Fibroblast of lung (primary cell): ENCODE measurements at regions not wholly inside any gene's neighbourhood (a gene's known extent, or its start where the extent isn't known, plus 50 kb on each side); places are given as distances from the start of the nearest gene placed in this dataset.

Source experiments
- DNase-seq, 2 donors: peaks; one replicate each; pipeline versions ENCODE4 v3.0.0 to v3.0.0-alpha.2; 2010; ENCODE audit warnings: low read depth in 2 of 2
- H2AFZ ChIP-seq: 2 replicates; pipeline ENCODE4 v1.5.1; 2012; ENCODE audit warnings: low read length, control low read depth, inconsistent platforms
- H3K27ac ChIP-seq: 2 replicates; pipeline ENCODE4 v1.5.1; 2011; ENCODE audit warnings: low read length, control low read depth; ENCODE audit not compliant: insufficient read depth
- H3K27me3 ChIP-seq: 2 replicates; pipeline ENCODE4 v1.5.1; 2011; ENCODE audit warnings: mild to moderate bottlenecking, low read length; ENCODE audit not compliant: control insufficient read depth, insufficient read depth
- H3K36me3 ChIP-seq: 2 replicates; pipeline ENCODE4 v1.5.1; 2011; ENCODE audit warnings: low read length; ENCODE audit not compliant: control insufficient read depth, insufficient read depth
- H3K4me1 ChIP-seq: 2 replicates; pipeline ENCODE4 v1.5.1; 2011; ENCODE audit warnings: low read length; ENCODE audit not compliant: control insufficient read depth, insufficient read depth; ENCODE audit errors: extremely low read depth
- H3K4me2 ChIP-seq: 2 replicates; pipeline ENCODE4 v1.5.1; 2011; ENCODE audit warnings: low read length, control low read depth; ENCODE audit not compliant: insufficient read depth; ENCODE audit errors: extremely low read depth
- H3K4me3 ChIP-seq, 4 experiments: fragments of 200-600 bp in 1 of 4; sonication (generic) in 1 of 4; replicated peaks in 1 of 4; 2 replicates each; pipeline ENCODE4 v1.5.1; 2011 to 2016; ENCODE audit warnings: low read length in 4 of 4, low read depth in 3 of 4, mild to moderate bottlenecking in 3 of 4, control low read depth in 2 of 4, inconsistent platforms in 1 of 4, mixed read lengths in 1 of 4; ENCODE audit not compliant: insufficient read depth in 1 of 4; ENCODE audit errors: control extremely low read depth in 1 of 4
- H3K79me2 ChIP-seq: 2 replicates; pipeline ENCODE4 v1.5.1; 2012; ENCODE audit warnings: mild to moderate bottlenecking, low read length, inconsistent platforms; ENCODE audit not compliant: control insufficient read depth, insufficient read depth
- H3K9ac ChIP-seq: 2 replicates; pipeline ENCODE4 v1.5.1; 2011; ENCODE audit warnings: mild to moderate bottlenecking, low read length, control low read depth; ENCODE audit not compliant: insufficient read depth
- H3K9me3 ChIP-seq: 2 replicates; pipeline ENCODE4 v1.5.1; 2012; ENCODE audit warnings: low read depth, low read length; ENCODE audit not compliant: control insufficient read depth, insufficient read depth
- H4K20me1 ChIP-seq: 2 replicates; pipeline ENCODE4 v1.5.1; 2011; ENCODE audit warnings: low read length; ENCODE audit not compliant: control insufficient read depth, insufficient read depth; ENCODE audit errors: extremely low read depth
- EZH2 ChIP-seq: IDR thresholded peaks from 2 replicates; pipeline ENCODE4 v1.5.1; 2012; ENCODE audit warnings: low read length, control low read depth, mild to moderate bottlenecking; ENCODE audit errors: missing control alignments
- TF ChIP-seq, protein P1 (sequence below), 2 donors: IDR thresholded peaks in 1 of 2; conservative IDR thresholded peaks in 1 of 2; 1 replicate in 1 of 2; 2 replicates in 1 of 2; pipeline ENCODE4 v1.5.1; 2011 to 2012; ENCODE audit warnings: low read length in 2 of 2, control low read depth in 1 of 2, inconsistent platforms in 1 of 2, low read depth in 1 of 2, mild to moderate bottlenecking in 1 of 2

DNA sequence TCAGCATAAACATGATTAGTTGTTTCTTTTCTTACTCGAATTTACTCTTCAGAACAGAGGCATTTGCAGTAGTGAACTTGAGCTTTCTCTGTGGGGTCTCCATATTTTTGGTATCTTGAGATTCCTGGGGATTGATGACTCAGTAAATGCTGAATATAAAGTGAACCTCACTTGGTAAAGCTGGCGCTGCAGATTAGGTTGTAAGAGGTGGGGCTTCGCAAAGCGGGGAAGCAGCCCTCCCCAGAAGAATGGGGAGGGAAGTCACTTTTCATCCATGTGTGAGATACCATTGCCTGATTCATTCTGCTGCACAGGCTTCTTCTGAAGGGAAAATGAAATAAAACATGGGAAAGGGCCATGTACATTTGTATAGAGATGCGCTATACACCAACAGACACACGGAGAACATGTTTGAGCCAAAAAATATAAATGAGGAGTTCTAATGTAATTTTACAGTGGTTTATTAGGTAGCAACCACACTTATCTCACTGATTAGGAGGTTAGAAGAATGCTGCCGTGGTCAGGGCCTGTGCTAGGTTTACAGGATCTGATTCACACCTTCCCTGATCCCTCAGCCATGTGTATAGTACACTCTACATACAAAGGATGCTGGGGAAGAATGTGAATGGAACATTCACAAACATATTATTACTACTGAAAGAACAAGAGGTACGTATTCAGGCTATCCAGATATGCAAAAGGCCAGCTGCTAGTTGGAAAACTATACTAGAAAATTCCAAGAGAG is 63.5 kb downstream of the DNTTIP2 start:
- Histone ChIP-seq H3K9ac (no peak overlapping the region), H3K4me3 (no peak overlapping the region), H3K9me3 (no peaks in the 10 kb centered on the region), H4K20me1 (no peaks in the 10 kb centered on the region), H3K4me2 (no peak overlapping the region), H2AFZ (no peak overlapping the region), H3K4me1 (peaks cover 15% of the 10 kb centered on the region), H3K27ac (no peak overlapping the region), H3K79me2 (no peaks in the 10 kb centered on the region), H3K36me3 (no peaks in the 10 kb centered on the region), H3K27me3 (no peaks in the 10 kb centered on the region)
- TF ChIP-seq, protein P1, sequence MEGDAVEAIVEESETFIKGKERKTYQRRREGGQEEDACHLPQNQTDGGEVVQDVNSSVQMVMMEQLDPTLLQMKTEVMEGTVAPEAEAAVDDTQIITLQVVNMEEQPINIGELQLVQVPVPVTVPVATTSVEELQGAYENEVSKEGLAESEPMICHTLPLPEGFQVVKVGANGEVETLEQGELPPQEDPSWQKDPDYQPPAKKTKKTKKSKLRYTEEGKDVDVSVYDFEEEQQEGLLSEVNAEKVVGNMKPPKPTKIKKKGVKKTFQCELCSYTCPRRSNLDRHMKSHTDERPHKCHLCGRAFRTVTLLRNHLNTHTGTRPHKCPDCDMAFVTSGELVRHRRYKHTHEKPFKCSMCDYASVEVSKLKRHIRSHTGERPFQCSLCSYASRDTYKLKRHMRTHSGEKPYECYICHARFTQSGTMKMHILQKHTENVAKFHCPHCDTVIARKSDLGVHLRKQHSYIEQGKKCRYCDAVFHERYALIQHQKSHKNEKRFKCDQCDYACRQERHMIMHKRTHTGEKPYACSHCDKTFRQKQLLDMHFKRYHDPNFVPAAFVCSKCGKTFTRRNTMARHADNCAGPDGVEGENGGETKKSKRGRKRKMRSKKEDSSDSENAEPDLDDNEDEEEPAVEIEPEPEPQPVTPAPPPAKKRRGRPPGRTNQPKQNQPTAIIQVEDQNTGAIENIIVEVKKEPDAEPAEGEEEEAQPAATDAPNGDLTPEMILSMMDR (conservative IDR thresholded peaks at IDR 0.05 in 1 of 2, IDR thresholded peaks at IDR 0.05 in 1 of 2; ENCODE audit: low read depth in 1 of 2, low read length in 2 of 2): no peak
- no peak for TF ChIP-seq EZH2
- DNase-seq: peak in 1 of 2 donors; percentile 81

DNA sequence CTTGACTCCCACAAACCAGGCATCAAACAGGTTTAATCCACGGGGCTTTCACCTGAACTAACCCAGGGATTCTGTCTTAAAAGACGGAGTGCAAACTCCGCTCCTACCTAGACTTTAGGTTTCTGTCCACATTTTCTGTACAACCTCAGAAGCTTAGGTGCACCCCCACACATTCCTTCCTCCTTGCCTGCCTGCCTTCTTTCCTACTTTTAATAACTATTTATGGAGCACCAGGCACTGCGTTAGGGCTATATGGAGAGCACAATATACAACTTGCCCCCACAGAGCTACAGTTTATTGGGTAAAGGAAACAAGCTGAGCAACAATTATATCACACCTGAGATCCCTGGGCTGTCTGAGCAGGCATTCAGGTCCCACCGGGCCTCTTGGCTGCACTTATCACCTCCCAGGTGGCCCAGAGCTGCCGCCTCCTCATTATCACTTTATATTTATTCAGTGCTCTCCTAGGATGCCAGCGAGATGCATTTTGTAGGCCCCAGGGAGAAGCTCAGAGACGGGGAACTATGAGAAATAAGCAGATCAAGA is 64.1 kb downstream of the DNTTIP2 start:
- Histone ChIP-seq H3K4me2 (no peak overlapping the region), H3K27me3 (no peaks in the 10 kb centered on the region), H4K20me1 (no peaks in the 10 kb centered on the region), H2AFZ (no peak overlapping the region), H3K36me3 (no peaks in the 10 kb centered on the region), H3K9ac (no peak overlapping the region), H3K27ac (no peak overlapping the region), H3K9me3 (no peaks in the 10 kb centered on the region), H3K4me3 (no peak overlapping the region), H3K4me1 (peaks cover 19% of the 10 kb centered on the region), H3K79me2 (no peaks in the 10 kb centered on the region)
- no peak for DNase-seq
- TF ChIP-seq, protein P1 (conservative IDR thresholded peaks at IDR 0.05 in 1 of 2, IDR thresholded peaks at IDR 0.05 in 1 of 2; ENCODE audit: low read depth in 1 of 2, low read length in 2 of 2): no peak
- no peak for TF ChIP-seq EZH2

DNA sequence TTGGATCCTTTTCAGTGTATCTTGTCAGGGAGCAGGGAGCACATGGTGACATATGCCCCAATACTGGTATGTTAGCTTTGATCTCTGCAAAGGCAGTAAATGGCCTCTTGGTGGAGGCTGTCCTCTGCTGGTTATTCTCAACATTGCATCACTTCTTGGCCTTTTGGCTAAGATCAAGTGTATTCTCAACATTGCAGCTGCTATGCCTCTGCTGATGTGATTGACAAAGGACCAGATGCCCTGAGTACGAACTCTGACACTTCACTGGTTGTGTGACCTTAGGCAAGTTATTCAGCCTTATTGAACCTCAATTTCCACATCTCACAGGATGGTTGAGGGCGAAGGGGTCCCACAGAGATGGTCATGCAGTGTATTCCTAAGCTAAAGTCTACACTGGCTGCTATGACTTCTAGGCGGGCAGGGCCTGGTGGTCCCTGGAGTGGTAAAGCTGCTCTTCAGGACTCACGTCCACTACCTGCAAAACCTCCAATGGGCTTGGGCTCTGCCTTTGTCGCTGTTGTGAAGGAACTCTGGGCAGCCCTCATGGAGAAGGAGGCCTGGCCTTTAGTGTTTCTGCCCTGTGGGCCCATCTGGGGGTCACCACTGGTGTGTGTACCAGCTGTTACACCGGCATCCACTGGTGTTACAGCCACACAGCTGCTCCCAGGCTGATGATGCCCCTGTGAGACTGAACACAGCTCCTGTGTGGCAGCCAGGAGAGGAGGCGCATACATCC is 64.8 kb downstream of the DNTTIP2 start:
- H3K9me3 ChIP-seq: no peaks in the 10 kb centered on the region
- no peaks in the 10 kb centered on the region for H4K20me1 ChIP-seq
- no peak overlapping the region for H3K4me2 ChIP-seq
- no peak overlapping the region for H2AFZ ChIP-seq
- no peak overlapping the region for H3K27ac ChIP-seq
- no peak overlapping the region for H3K9ac ChIP-seq
- no peak overlapping the region for H3K4me3 ChIP-seq
- no peaks in the 10 kb centered on the region for H3K79me2 ChIP-seq
- H3K36me3 ChIP-seq: no peaks in the 10 kb centered on the region
- DNase-seq: peak; percentile 73 to 89
- peaks cover 19% of the 10 kb centered on the region for H3K4me1 ChIP-seq
- TF ChIP-seq EZH2: no peak
- TF ChIP-seq, protein P1 (conservative IDR thresholded peaks at IDR 0.05 in 1 of 2, IDR thresholded peaks at IDR 0.05 in 1 of 2; ENCODE audit: low read depth in 1 of 2, low read length in 2 of 2): peak; percentile 100
- no peaks in the 10 kb centered on the region for H3K27me3 ChIP-seq
